ENCODE measurements at regions not wholly inside any gene's neighbourhood (a gene's known extent, or its start where the extent isn't known, plus 50 kb on each side); places are given as distances from the start of the nearest gene placed in this dataset.

DNA sequence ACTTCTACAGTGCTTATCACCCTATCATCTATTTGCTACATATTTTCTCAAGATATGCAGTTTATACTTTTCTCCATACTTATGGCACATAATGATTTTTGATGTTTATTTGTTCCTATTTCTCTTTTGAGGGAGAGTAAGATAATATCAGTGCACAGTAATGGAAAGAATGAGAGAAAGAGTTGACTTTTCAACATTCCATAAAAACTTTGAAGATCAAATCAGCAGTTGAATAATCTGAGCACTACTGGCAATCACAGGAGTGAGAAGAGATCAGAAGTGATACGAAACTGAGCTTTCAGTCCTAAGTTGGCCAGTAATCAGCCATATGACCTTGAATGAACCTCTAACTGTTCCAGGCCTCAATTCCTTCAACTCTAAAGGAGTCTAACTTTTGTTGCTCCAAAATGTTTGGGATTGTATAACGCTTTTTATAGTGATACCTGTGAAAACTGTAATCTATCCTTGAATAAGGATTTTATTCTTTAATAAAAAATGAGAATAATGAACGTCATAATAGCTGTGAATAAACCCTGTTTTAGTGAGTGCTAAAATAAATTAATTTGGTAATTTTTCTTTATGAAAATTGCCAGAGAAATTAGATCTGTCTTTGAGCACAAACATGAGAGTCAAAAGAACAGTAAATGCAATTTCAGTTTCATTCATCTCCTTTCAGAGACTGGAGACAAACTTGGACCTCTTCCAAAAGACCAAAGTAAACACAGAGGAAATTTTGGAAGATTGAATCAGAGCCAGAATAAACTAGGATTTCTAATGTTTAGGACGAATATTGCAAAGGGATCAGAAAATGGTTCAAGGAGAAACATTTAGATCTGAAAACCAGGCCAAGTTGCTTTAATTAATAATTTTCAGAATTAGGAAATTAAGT, 309.9 kb downstream of the ADGRL2 start:
- no peak for TF ChIP-seq POLR2AphosphoS5 (IDR thresholded peaks at IDR 0.05)
- TF ChIP-seq EP300 (IDR thresholded peaks at IDR 0.05): no peak

Measured in stomach (tissue), 4 donors.